ENCODE measurements at regions not wholly inside any gene's neighbourhood (a gene's known extent, or its start where the extent isn't known, plus 50 kb on each side); places are given as distances from the start of the nearest gene placed in this dataset.

- FAIRE-seq, result no peak
Observed at GRCh38 chr22:49083607-49084006, 744.1 kb downstream of the BRD1 start.

GRCh38 chr22:49082451-49082850 lies 745.2 kb downstream of the BRD1 start:
- DNase-seq (ENCODE audit: insufficient read length, low spot score) (no peak), FAIRE-seq (no peak)
- no peak for TF ChIP-seq TAF1 (IDR thresholded peaks at IDR 0.05; ENCODE audit: low read depth, low read length)
- TF ChIP-seq POLR2AphosphoS5 (IDR thresholded peaks at IDR 0.05; ENCODE audit: low read depth, low read length), result no peak
- no peak for TF ChIP-seq POLR2A (IDR thresholded peaks at IDR 0.05; ENCODE audit: low read depth, low read length)
- no peak for TF ChIP-seq POU2F2 (IDR thresholded peaks at IDR 0.05; ENCODE audit: low read depth, low read length)

More at GRCh38 chr22:49083607-49084006, 744.1 kb downstream of the BRD1 start:
- TF ChIP-seq TAF1 (IDR thresholded peaks at IDR 0.05; ENCODE audit: low read depth, low read length) (no peak), PAX5 (IDR thresholded peaks at IDR 0.05; ENCODE audit: insufficient read depth, low read length, severe bottlenecking) (no peak), POU2F2 (IDR thresholded peaks at IDR 0.05; ENCODE audit: low read depth, low read length) (no peak)
- no peak for DNase-seq (ENCODE audit: insufficient read length, low spot score)

- TF ChIP-seq POLR2AphosphoS5 (IDR thresholded peaks at IDR 0.05; ENCODE audit: low read depth, low read length) (no peak), PAX5 (IDR thresholded peaks at IDR 0.05; ENCODE audit: insufficient read depth, low read length, severe bottlenecking) (no peak), SPI1 (IDR thresholded peaks at IDR 0.05; ENCODE audit: low read depth, low read length) (no peak), POU2F2 (IDR thresholded peaks at IDR 0.05; ENCODE audit: low read depth, low read length) (no peak), TAF1 (IDR thresholded peaks at IDR 0.05; ENCODE audit: low read depth, low read length) (no peak), POLR2A (IDR thresholded peaks at IDR 0.05; ENCODE audit: low read depth, low read length) (no peak)
- no peak for FAIRE-seq
- no peak for DNase-seq (ENCODE audit: insufficient read length, low spot score)
Observed at GRCh38 chr22:49081926-49082325, 745.7 kb downstream of the BRD1 start.

GRCh38 chr22:49081261-49081666 lies 746.4 kb downstream of the BRD1 start:
- TF ChIP-seq PAX5 (IDR thresholded peaks at IDR 0.05; ENCODE audit: insufficient read depth, low read length, severe bottlenecking) (no peak), POLR2AphosphoS5 (IDR thresholded peaks at IDR 0.05; ENCODE audit: low read depth, low read length) (no peak), SPI1 (IDR thresholded peaks at IDR 0.05; ENCODE audit: low read depth, low read length) (no peak), POU2F2 (IDR thresholded peaks at IDR 0.05; ENCODE audit: low read depth, low read length) (no peak), TAF1 (IDR thresholded peaks at IDR 0.05; ENCODE audit: low read depth, low read length) (no peak), POLR2A (IDR thresholded peaks at IDR 0.05; ENCODE audit: low read depth, low read length) (no peak)
- no peak for DNase-seq (ENCODE audit: insufficient read length, low spot score)
- FAIRE-seq, result no peak

GRCh38 chr22:49080631-49081030 lies 747.0 kb downstream of the BRD1 start:
- DNase-seq (ENCODE audit: insufficient read length, low spot score) (no peak), FAIRE-seq (no peak)
- TF ChIP-seq POLR2A (IDR thresholded peaks at IDR 0.05; ENCODE audit: low read depth, low read length) (no peak), PAX5 (IDR thresholded peaks at IDR 0.05; ENCODE audit: insufficient read depth, low read length, severe bottlenecking) (no peak), POLR2AphosphoS5 (IDR thresholded peaks at IDR 0.05; ENCODE audit: low read depth, low read length) (no peak), TAF1 (IDR thresholded peaks at IDR 0.05; ENCODE audit: low read depth, low read length) (no peak), SPI1 (IDR thresholded peaks at IDR 0.05; ENCODE audit: low read depth, low read length) (no peak), POU2F2 (IDR thresholded peaks at IDR 0.05; ENCODE audit: low read depth, low read length) (no peak)

DNA sequence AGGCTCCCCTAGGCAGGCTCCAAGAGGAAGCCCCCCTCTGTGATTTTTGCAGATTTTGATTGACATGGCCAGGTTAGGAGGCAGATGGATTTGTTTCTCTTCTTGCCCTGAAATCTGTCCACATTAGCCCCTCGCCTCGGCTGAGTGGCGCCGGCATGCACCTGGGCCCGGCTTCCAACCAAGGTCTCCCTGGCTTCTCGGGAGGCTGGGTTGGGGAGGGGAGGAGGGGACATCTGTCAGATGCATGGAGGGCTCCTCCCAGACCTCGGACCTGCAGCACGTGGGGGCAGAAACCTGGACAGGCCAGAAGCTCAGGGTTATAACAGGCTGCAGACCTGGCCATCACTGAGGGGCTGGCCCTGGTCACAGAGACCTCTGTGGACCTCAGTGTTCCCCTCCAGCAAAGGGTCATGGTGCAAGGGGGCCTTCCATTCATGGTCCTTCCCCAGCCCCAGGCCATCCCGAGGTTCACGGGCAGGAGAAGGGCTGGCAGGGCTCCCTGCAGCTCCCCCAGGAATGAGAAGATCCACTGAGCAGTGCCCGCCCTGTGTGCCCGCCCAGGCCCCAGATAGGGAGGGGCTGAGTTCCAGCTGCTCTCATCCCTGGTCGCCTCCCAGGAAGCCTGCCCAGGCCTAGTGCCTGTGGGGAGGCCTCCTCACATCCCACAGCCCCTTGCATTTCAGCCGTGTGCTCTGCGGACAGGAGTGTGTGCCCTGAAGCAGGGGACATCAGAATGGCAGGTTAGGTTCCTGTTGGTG lies 747.8 kb downstream of the BRD1 start:
- no peak for DNase-seq (ENCODE audit: insufficient read length, low spot score)
- no peak for TF ChIP-seq POLR2AphosphoS5 (IDR thresholded peaks at IDR 0.05; ENCODE audit: low read depth, low read length)
- no peak for TF ChIP-seq TAF1 (IDR thresholded peaks at IDR 0.05; ENCODE audit: low read depth, low read length)
- TF ChIP-seq PAX5 (IDR thresholded peaks at IDR 0.05; ENCODE audit: insufficient read depth, low read length, severe bottlenecking), result no peak
- no peak for FAIRE-seq

DNA sequence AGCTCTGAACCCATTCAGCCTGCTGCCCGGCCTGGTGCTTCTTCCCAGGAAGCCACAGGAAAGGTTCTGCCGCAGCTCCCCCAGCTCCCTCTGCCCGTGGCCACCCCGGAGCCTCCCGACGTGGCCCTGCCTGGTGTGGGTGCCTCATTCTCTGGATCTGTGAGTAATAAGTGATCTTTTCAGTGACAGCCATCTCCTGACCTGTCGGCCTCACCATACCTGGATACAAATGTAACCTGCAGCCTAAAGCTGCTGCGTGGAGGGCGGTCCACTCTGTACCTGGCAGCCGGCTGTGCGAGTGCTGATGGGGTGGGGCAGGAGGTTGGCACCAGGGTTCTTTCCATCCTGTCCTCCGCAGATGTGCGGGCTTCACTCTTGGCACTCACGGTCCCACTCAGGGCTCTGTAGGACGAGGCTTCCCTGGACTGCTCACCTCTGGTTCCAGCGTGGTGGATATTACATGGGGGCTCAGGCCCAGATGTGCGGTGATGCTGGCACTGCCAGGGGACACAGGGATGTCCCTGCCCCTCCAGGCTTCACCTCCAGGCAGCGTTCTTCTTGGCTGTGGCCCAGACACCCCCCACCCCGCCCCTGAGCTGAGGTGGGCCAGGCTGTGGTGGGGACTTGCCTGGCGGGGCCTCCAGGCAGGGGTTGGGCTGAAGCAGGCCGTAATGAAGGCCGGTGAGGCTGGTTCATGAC lies 748.5 kb downstream of the BRD1 start:
- no peak for FAIRE-seq
- TF ChIP-seq POU2F2 (IDR thresholded peaks at IDR 0.05; ENCODE audit: low read depth, low read length), result no peak
- TF ChIP-seq TAF1 (IDR thresholded peaks at IDR 0.05; ENCODE audit: low read depth, low read length), result no peak
- TF ChIP-seq SPI1 (IDR thresholded peaks at IDR 0.05; ENCODE audit: low read depth, low read length), result no peak
- no peak for TF ChIP-seq POLR2A (IDR thresholded peaks at IDR 0.05; ENCODE audit: low read depth, low read length)
- no peak for TF ChIP-seq PAX5 (IDR thresholded peaks at IDR 0.05; ENCODE audit: insufficient read depth, low read length, severe bottlenecking)
- no peak for TF ChIP-seq POLR2AphosphoS5 (IDR thresholded peaks at IDR 0.05; ENCODE audit: low read depth, low read length)
- DNase-seq (ENCODE audit: insufficient read length, low spot score), result no peak

GRCh38 chr22:49078076-49078710 lies 749.5 kb downstream of the BRD1 start:
- FAIRE-seq (no peak), DNase-seq (ENCODE audit: insufficient read length, low spot score) (no peak)
- TF ChIP-seq SPI1 (IDR thresholded peaks at IDR 0.05; ENCODE audit: low read depth, low read length) (no peak), POU2F2 (IDR thresholded peaks at IDR 0.05; ENCODE audit: low read depth, low read length) (no peak)

GRCh38 chr22:49077586-49077985 lies 750.1 kb downstream of the BRD1 start:
- no peak for DNase-seq (ENCODE audit: insufficient read length, low spot score)
- FAIRE-seq, result no peak
- TF ChIP-seq POU2F2 (IDR thresholded peaks at IDR 0.05; ENCODE audit: low read depth, low read length) (no peak), POLR2AphosphoS5 (IDR thresholded peaks at IDR 0.05; ENCODE audit: low read depth, low read length) (no peak), POLR2A (IDR thresholded peaks at IDR 0.05; ENCODE audit: low read depth, low read length) (no peak), PAX5 (IDR thresholded peaks at IDR 0.05; ENCODE audit: insufficient read depth, low read length, severe bottlenecking) (no peak), SPI1 (IDR thresholded peaks at IDR 0.05; ENCODE audit: low read depth, low read length) (no peak), TAF1 (IDR thresholded peaks at IDR 0.05; ENCODE audit: low read depth, low read length) (no peak)

DNA sequence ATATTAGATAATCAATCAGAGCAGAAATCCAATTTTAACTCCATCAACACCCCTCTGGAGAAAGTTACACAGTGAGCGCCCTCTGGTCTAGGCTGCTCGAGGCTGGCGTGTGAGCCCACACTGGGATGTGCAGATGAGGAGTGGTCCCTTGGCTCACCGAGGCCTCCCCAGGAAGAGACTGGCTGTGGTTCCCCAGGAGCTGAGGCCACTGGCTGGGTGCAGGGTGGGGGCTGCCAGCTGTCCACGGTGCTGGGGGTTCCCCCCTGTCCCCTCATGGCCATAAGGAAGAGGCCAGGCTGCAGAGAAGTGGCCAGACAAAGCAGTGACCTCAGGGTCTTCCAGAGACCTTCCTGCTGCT lies 750.7 kb downstream of the BRD1 start:
- TF ChIP-seq TAF1 (IDR thresholded peaks at IDR 0.05; ENCODE audit: low read depth, low read length) (no peak), SPI1 (IDR thresholded peaks at IDR 0.05; ENCODE audit: low read depth, low read length) (no peak), POLR2AphosphoS5 (IDR thresholded peaks at IDR 0.05; ENCODE audit: low read depth, low read length) (no peak), PAX5 (IDR thresholded peaks at IDR 0.05; ENCODE audit: insufficient read depth, low read length, severe bottlenecking) (no peak), POU2F2 (IDR thresholded peaks at IDR 0.05; ENCODE audit: low read depth, low read length) (no peak), POLR2A (IDR thresholded peaks at IDR 0.05; ENCODE audit: low read depth, low read length) (no peak)
- FAIRE-seq, result no peak

More for the DNA sequence above, 750.7 kb downstream of the BRD1 start:
- no peak for DNase-seq (ENCODE audit: insufficient read length, low spot score)

All from GM12891 (cell line).